ENCODE measurements at regions not wholly inside any gene's neighbourhood (a gene's known extent, or its start where the extent isn't known, plus 50 kb on each side); places are given as distances from the start of the nearest gene placed in this dataset.

GRCh38 chr2:13745330-13745729 is 887.2 kb upstream of the LRATD1 start:
- H3K9me2 ChIP-seq (ENCODE audit: insufficient read depth) = peaks cover 7% of the 10 kb centered on the region; the same call in 1 of the 2 replicates
- Mint-ChIP-seq H3K36me3 (ENCODE audit: low read depth) (peaks cover 46% of the 10 kb centered on the region), H3K9me3 (peaks cover 60% of the 10 kb centered on the region), H3K27ac (0 out of 2 replicates have a peak overlapping the region, but pooled peaks have one; percentile 15), H3K27me3 (ENCODE audit: insufficient read depth, low read depth, poor library complexity) (peaks cover 6% of the 10 kb centered on the region), H3K4me3 (no peak overlapping the region), H3K4me1 (peaks cover 28% of the 10 kb centered on the region)
- peak; percentile 77 for DNase-seq (ENCODE audit: low spot score)
- H3K4me1 ChIP-seq (ENCODE audit: insufficient read depth) = peaks cover 17% of the 10 kb centered on the region
- no peaks in the 10 kb centered on the region for H3F3A ChIP-seq (replicated peaks; ENCODE audit: low read depth)
- TF ChIP-seq NANOG (IDR thresholded peaks at IDR 0.05; ENCODE audit: borderline replicate concordance) = no peak
- TF ChIP-seq CTCF (conservative IDR thresholded peaks at IDR 0.05; ENCODE audit: low read depth in 2 of 2) = peak in 1 of 2 experiments; percentile 34; a peak in 2 of 4 replicates
- no peaks in the 10 kb centered on the region for H3K36me3 ChIP-seq (ENCODE audit: insufficient read depth)
- peak overlapping the region; percentile 65; the same call in 1 of the 2 replicates for H3K4me2 ChIP-seq
- H3K79me2 ChIP-seq (replicated peaks; ENCODE audit: insufficient read depth) = no peaks in the 10 kb centered on the region
- no peaks in the 10 kb centered on the region for H3K27me3 ChIP-seq (ENCODE audit: insufficient read depth)
- peak; percentile 91 for ATAC-seq
- peak overlapping the region; percentile 91 for H2AFZ ChIP-seq
- H3K4me3 ChIP-seq = 0 out of 2 replicates have a peak overlapping the region, but pooled peaks have one; percentile 10
- no peak overlapping the region for H3K27ac ChIP-seq (ENCODE audit: low read depth)
- H4K20me1 ChIP-seq (replicated peaks; ENCODE audit: insufficient read depth) = no peaks in the 10 kb centered on the region

GRCh38 chr2:13751955-13752354 is 880.6 kb upstream of the LRATD1 start:
- Histone ChIP-seq H3K9me2 (ENCODE audit: insufficient read depth) (no peaks in the 10 kb centered on the region; the same call in 1 of the 2 replicates), H2AFZ (no peak overlapping the region), H3F3A (replicated peaks; ENCODE audit: low read depth) (no peaks in the 10 kb centered on the region), H4K20me1 (replicated peaks; ENCODE audit: insufficient read depth) (no peaks in the 10 kb centered on the region), H3K27ac (ENCODE audit: low read depth) (no peak overlapping the region), H3K4me2 (no peak overlapping the region), H3K4me3 (no peak overlapping the region), H3K27me3 (ENCODE audit: insufficient read depth) (no peaks in the 10 kb centered on the region), H3K36me3 (ENCODE audit: insufficient read depth) (0 out of 2 replicates have a peak, but pooled peaks cover 3% of the 10 kb centered on the region), H3K79me2 (replicated peaks; ENCODE audit: insufficient read depth) (no peaks in the 10 kb centered on the region), H3K4me1 (ENCODE audit: insufficient read depth) (peaks cover 10% of the 10 kb centered on the region; the same call in 1 of the 2 replicates)
- Mint-ChIP-seq H3K36me3 (ENCODE audit: low read depth) (peaks cover 18% of the 10 kb centered on the region; the same call in 2 of the 3 replicates), H3K9me3 (peaks cover 36% of the 10 kb centered on the region), H3K4me3 (no peak overlapping the region), H3K27me3 (ENCODE audit: insufficient read depth, low read depth, poor library complexity) (peaks cover 3% of the 10 kb centered on the region), H3K4me1 (peaks cover 2% of the 10 kb centered on the region; the same call in 1 of the 3 replicates), H3K27ac (no peak overlapping the region)
- DNase-seq (ENCODE audit: low spot score) (no peak), ATAC-seq (no peak)
- TF ChIP-seq ZNF331 (CRISPR knock-in tag; IDR thresholded peaks at IDR 0.05; ENCODE audit: low read depth) (no peak), ZNF114 (CRISPR knock-in tag; IDR thresholded peaks at IDR 0.05) (no peak), CREB1 (CRISPR knock-in tag; IDR thresholded peaks at IDR 0.05; ENCODE audit: low read depth) (no peak), EZH2phosphoT487 (IDR thresholded peaks at IDR 0.05; ENCODE audit: unreplicated experiment) (no peak), STAT1 (IDR thresholded peaks at IDR 0.05; ENCODE audit: unreplicated experiment) (no peak)
- TF ChIP-seq, protein P1, sequence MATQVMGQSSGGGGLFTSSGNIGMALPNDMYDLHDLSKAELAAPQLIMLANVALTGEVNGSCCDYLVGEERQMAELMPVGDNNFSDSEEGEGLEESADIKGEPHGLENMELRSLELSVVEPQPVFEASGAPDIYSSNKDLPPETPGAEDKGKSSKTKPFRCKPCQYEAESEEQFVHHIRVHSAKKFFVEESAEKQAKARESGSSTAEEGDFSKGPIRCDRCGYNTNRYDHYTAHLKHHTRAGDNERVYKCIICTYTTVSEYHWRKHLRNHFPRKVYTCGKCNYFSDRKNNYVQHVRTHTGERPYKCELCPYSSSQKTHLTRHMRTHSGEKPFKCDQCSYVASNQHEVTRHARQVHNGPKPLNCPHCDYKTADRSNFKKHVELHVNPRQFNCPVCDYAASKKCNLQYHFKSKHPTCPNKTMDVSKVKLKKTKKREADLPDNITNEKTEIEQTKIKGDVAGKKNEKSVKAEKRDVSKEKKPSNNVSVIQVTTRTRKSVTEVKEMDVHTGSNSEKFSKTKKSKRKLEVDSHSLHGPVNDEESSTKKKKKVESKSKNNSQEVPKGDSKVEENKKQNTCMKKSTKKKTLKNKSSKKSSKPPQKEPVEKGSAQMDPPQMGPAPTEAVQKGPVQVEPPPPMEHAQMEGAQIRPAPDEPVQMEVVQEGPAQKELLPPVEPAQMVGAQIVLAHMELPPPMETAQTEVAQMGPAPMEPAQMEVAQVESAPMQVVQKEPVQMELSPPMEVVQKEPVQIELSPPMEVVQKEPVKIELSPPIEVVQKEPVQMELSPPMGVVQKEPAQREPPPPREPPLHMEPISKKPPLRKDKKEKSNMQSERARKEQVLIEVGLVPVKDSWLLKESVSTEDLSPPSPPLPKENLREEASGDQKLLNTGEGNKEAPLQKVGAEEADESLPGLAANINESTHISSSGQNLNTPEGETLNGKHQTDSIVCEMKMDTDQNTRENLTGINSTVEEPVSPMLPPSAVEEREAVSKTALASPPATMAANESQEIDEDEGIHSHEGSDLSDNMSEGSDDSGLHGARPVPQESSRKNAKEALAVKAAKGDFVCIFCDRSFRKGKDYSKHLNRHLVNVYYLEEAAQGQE (IDR thresholded peaks at IDR 0.05; ENCODE audit: unreplicated experiment) = no peak
